BLaER1 treated with 17β-estradiol and CSF1 and Interleukin-3, amounts not matched to agents 10 nM and 100 nM (cell line): ENCODE measurements at regions not wholly inside any gene's neighbourhood (a gene's known extent, or its start where the extent isn't known, plus 50 kb on each side); places are given as distances from the start of the nearest gene placed in this dataset.

Source experiments
- H3K27ac ChIP-seq, 11 experiments: shearing (Covaris generic); formaldehyde crosslinking; 2 replicates each; pipeline ENCODE4 v1.8.1; 2022
- H3K27me3 ChIP-seq, 11 experiments: shearing (Covaris generic); formaldehyde crosslinking; 2 replicates each; pipeline ENCODE4 v1.8.1; 2022
- H3K36me3 ChIP-seq, 11 experiments: shearing (Covaris generic); formaldehyde crosslinking; 2 replicates each; pipeline ENCODE4 v1.8.1; 2022
- H3K4me1 ChIP-seq, 10 experiments: shearing (Covaris generic); formaldehyde crosslinking; 2 replicates each; pipeline ENCODE4 v1.8.1; 2022
- H3K4me2 ChIP-seq, 11 experiments: shearing (Covaris generic); formaldehyde crosslinking; 2 replicates each; pipeline ENCODE4 v1.8.1; 2022
- H3K4me3 ChIP-seq, 10 experiments: shearing (Covaris generic); formaldehyde crosslinking; 2 replicates each; pipeline ENCODE4 v1.8.1; 2022
- H3K9ac ChIP-seq, 11 experiments: shearing (Covaris generic); formaldehyde crosslinking; 2 replicates each; pipeline ENCODE4 v1.8.1; 2022
- H3K9me3 ChIP-seq, 11 experiments: shearing (Covaris generic); formaldehyde crosslinking; replicated peaks in 1 of 11; 2 replicates each; pipeline ENCODE4 v1.8.1; 2022
- H4K20me1 ChIP-seq, 11 experiments: shearing (Covaris generic); formaldehyde crosslinking; 2 replicates each; pipeline ENCODE4 v1.8.1; 2022
- Cebpa-rat ChIP-seq, 11 experiments: shearing (Covaris generic); IDR thresholded peaks; 2 replicates each; pipeline ENCODE4 v1.8.1; 2022

GRCh38 chr20:51089840-51090239 is 66.9 kb upstream of the KCNG1 start:
- H3K27me3 ChIP-seq = no peaks in the 10 kb centered on the region
- H3K27ac ChIP-seq = no peak overlapping the region
- peaks cover 27 to 47% (median 36%) of the 10 kb centered on the region in 10 experiments for H3K4me1 ChIP-seq
- no peak overlapping the region for H3K4me3 ChIP-seq
- no peak overlapping the region; a peak in 1 of 22 replicates for H3K4me2 ChIP-seq
- peaks cover 0 to 3% (median 0%) of the 10 kb centered on the region in 11 experiments; a peak in 1 of 22 replicates for H3K9me3 ChIP-seq
- H3K9ac ChIP-seq = no peak overlapping the region
- no peaks in the 10 kb centered on the region; a peak in 1 of 22 replicates for H4K20me1 ChIP-seq
- TF ChIP-seq Cebpa-rat (IDR thresholded peaks at IDR 0.05) = no peak
- H3K36me3 ChIP-seq = no peaks in the 10 kb centered on the region

GRCh38 chr20:51089272-51089781 is 66.4 kb upstream of the KCNG1 start:
- no peak for TF ChIP-seq Cebpa-rat (IDR thresholded peaks at IDR 0.05)
- H3K36me3 ChIP-seq = no peaks in the 10 kb centered on the region
- no peak overlapping the region for H3K4me3 ChIP-seq
- H3K9me3 ChIP-seq = peaks cover 0 to 3% (median 0%) of the 10 kb centered on the region in 11 experiments; a peak in 1 of 22 replicates
- H3K9ac ChIP-seq = no peak overlapping the region
- H3K27me3 ChIP-seq = no peaks in the 10 kb centered on the region
- H3K4me2 ChIP-seq = no peak overlapping the region
- H3K4me1 ChIP-seq = peaks cover 27 to 44% (median 35%) of the 10 kb centered on the region in 10 experiments
- no peaks in the 10 kb centered on the region; a peak in 1 of 22 replicates for H4K20me1 ChIP-seq
- H3K27ac ChIP-seq = no peak overlapping the region

GRCh38 chr20:51087266-51087665 is 64.4 kb upstream of the KCNG1 start:
- H3K4me3 ChIP-seq = no peak overlapping the region
- H3K9ac ChIP-seq = no peak overlapping the region
- no peak for TF ChIP-seq Cebpa-rat (IDR thresholded peaks at IDR 0.05)
- no peaks in the 10 kb centered on the region for H3K36me3 ChIP-seq
- no peak overlapping the region for H3K27ac ChIP-seq
- H3K9me3 ChIP-seq = peaks cover 0 to 3% (median 0%) of the 10 kb centered on the region in 11 experiments; a peak in 1 of 22 replicates
- H3K27me3 ChIP-seq = no peaks in the 10 kb centered on the region
- H4K20me1 ChIP-seq = no peaks in the 10 kb centered on the region
- H3K4me2 ChIP-seq = no peak overlapping the region; a peak in 1 of 22 replicates
- peaks cover 13 to 23% (median 17%) of the 10 kb centered on the region in 10 experiments for H3K4me1 ChIP-seq

GRCh38 chr20:51085769-51086168 is 62.9 kb upstream of the KCNG1 start:
- Histone ChIP-seq H3K4me3 (no peak overlapping the region), H3K27ac (no peak overlapping the region), H4K20me1 (no peaks in the 10 kb centered on the region), H3K9ac (no peak overlapping the region), H3K9me3 (peaks cover 0 to 3% (median 0%) of the 10 kb centered on the region in 11 experiments; a peak in 1 of 22 replicates), H3K36me3 (no peaks in the 10 kb centered on the region), H3K27me3 (no peaks in the 10 kb centered on the region), H3K4me2 (no peak overlapping the region), H3K4me1 (peaks cover 0 to 9% (median 3%) of the 10 kb centered on the region in 10 experiments; a peak in 9 of 20 replicates)
- TF ChIP-seq Cebpa-rat (IDR thresholded peaks at IDR 0.05) = no peak

GRCh38 chr20:51084593-51085377 is 61.9 kb upstream of the KCNG1 start:
- Histone ChIP-seq H3K4me1 (peaks cover 0 to 9% (median 0%) of the 10 kb centered on the region in 10 experiments; a peak in 1 of 20 replicates), H3K4me3 (no peak overlapping the region), H3K27me3 (no peaks in the 10 kb centered on the region), H3K36me3 (no peaks in the 10 kb centered on the region), H3K4me2 (no peak overlapping the region), H4K20me1 (no peaks in the 10 kb centered on the region), H3K9me3 (peaks cover 0 to 3% (median 0%) of the 10 kb centered on the region in 11 experiments; a peak in 1 of 22 replicates), H3K9ac (no peak overlapping the region), H3K27ac (no peak overlapping the region)
- no peak for TF ChIP-seq Cebpa-rat (IDR thresholded peaks at IDR 0.05)

DNA sequence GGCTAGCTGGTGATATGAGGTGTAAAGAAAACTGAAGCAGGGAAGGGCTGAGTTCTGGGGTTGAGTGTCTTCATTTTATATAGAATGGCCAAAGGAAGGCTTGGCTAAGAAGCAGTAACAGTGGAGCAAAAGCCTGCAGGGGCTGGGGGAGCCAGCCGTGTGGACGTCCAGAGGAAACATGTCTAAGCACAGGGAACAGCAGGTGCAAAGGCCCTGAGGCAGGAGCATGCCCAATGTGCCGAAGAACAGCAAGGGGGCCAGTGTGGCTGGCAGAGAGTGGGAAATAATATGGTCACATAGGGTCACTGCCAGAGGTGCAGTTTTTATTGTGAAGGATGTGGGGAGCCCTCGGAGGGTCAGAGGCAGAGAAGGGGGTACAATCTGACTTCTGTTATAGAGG is 60.5 kb upstream of the KCNG1 start:
- Histone ChIP-seq H3K36me3 (no peaks in the 10 kb centered on the region), H3K9me3 (peaks cover 0 to 3% (median 0%) of the 10 kb centered on the region in 11 experiments; a peak in 1 of 22 replicates), H3K4me3 (no peak overlapping the region), H3K27me3 (no peaks in the 10 kb centered on the region), H3K27ac (no peak overlapping the region), H3K4me2 (no peak overlapping the region), H3K4me1 (peaks cover 0 to 12% (median under 1%) of the 10 kb centered on the region in 10 experiments; a peak in 8 of 20 replicates), H3K9ac (no peak overlapping the region), H4K20me1 (no peaks in the 10 kb centered on the region)
- no peak for TF ChIP-seq Cebpa-rat (IDR thresholded peaks at IDR 0.05)

DNA sequence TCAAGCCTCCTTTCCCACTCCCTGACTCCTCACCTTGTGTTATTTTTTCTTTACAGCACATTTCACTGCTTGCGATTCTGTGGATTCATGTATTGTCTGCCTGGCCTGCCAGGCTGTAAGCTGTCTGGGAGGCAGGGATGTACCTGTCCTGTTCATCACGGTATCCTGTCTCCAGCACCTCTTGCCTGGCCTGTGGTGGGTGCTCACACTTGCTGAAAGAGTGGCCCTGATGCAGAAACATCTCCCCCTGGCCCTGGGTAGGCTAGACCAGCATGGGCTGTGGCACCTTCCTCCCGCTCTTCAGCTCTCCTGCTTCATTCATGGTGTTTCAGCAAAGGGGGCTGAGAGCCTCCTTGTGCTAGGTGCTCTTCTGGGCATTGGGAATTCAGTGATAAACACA is 60.1 kb upstream of the KCNG1 start:
- Histone ChIP-seq H3K4me3 (no peak overlapping the region), H4K20me1 (no peaks in the 10 kb centered on the region), H3K4me2 (no peak overlapping the region), H3K27ac (no peak overlapping the region), H3K36me3 (no peaks in the 10 kb centered on the region), H3K9me3 (peaks cover 0 to 3% (median 0%) of the 10 kb centered on the region in 11 experiments; a peak in 1 of 22 replicates), H3K27me3 (no peaks in the 10 kb centered on the region), H3K9ac (no peak overlapping the region), H3K4me1 (peaks cover 0 to 14% (median 3%) of the 10 kb centered on the region in 10 experiments; a peak in 9 of 20 replicates)
- no peak for TF ChIP-seq Cebpa-rat (IDR thresholded peaks at IDR 0.05)

DNA sequence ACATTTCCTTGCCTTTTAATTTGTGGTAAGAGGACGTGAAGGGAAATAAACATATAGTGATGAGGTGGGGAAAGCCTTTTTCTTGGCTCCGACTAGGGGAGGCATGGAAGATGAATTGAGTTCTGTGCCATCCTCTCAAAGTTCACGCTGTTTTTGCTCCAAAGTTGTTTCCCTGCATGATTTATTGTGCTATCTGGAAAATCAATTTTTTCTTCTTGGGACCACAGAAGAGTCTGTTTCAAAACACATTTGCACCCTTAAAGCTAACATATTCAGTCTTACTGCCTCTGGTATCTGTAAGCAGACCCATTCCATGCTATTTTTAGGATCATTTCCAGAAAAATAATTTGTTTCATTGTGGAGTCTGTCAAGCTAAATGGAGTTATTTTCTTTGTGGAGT is 57.6 kb upstream of the KCNG1 start:
- no peaks in the 10 kb centered on the region for H3K27me3 ChIP-seq
- H3K36me3 ChIP-seq = no peaks in the 10 kb centered on the region
- no peak overlapping the region for H3K4me2 ChIP-seq

GRCh38 chr20:51079488-51079887 is 56.6 kb upstream of the KCNG1 start:
- H4K20me1 ChIP-seq = no peaks in the 10 kb centered on the region
- peaks cover 0 to 12% (median 5%) of the 10 kb centered on the region in 10 experiments; a peak in 9 of 20 replicates for H3K4me1 ChIP-seq
- TF ChIP-seq Cebpa-rat (IDR thresholded peaks at IDR 0.05) = no peak
- H3K4me2 ChIP-seq = no peak overlapping the region
- no peaks in the 10 kb centered on the region for H3K27me3 ChIP-seq
- no peak overlapping the region for H3K4me3 ChIP-seq
- no peak overlapping the region for H3K27ac ChIP-seq
- no peaks in the 10 kb centered on the region for H3K9me3 ChIP-seq
- no peaks in the 10 kb centered on the region for H3K36me3 ChIP-seq
- H3K9ac ChIP-seq = no peak overlapping the region

More for the DNA sequence above, 57.6 kb upstream of the KCNG1 start:
- Histone ChIP-seq H3K9me3 (no peaks in the 10 kb centered on the region; a peak in 1 of 22 replicates), H3K9ac (no peak overlapping the region), H3K4me3 (no peak overlapping the region), H4K20me1 (no peaks in the 10 kb centered on the region), H3K4me1 (peaks cover 0 to 12% (median 5%) of the 10 kb centered on the region in 10 experiments; a peak in 9 of 20 replicates), H3K27ac (no peak overlapping the region)
- no peak for TF ChIP-seq Cebpa-rat (IDR thresholded peaks at IDR 0.05)
